ENCODE measurements at regions not wholly inside any gene's neighbourhood (a gene's known extent, or its start where the extent isn't known, plus 50 kb on each side); places are given as distances from the start of the nearest gene placed in this dataset.

DNA sequence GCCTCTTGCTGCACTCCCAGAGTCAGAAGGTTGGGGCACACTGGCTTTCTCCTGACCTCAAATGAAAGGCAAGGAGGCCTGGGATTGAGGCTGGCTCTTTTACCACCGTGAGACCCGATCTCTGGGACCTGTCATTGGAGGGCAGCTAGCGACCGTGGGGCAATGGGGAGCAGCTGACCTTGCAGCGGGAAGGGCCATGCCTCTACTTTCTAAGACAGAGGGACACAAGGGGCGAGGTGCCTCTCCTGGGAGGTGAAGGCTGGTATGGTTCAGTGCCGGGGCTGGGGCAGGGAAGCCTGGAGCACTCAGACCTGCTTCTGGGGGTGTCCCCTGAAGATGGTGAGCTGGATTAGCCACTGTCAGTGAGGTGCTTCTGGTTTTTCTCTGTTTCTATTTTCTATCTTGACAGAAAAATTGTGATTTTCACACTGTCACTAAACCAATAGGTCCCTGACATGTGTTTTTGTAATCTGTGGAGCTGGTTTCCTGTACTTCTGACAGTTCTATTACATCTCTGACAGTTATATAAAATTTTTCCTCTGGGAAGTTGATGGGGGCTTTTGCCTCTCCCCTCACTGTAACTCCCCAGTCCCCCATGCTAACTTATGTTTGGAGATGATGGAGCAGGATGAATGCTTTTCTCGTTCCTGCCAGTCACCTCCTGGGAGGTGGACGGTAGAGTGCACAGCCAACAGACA is 340.8 kb downstream of the RPS24 start:
- DNase-seq = no peak

GRCh38 chr10:78375854-78376785 is 342.5 kb downstream of the RPS24 start:
- DNase-seq = no peak

- DNase-seq = no peak
These were observed 343.7 kb downstream of the RPS24 start for GRCh38 chr10:78377356-78377755.

DNA sequence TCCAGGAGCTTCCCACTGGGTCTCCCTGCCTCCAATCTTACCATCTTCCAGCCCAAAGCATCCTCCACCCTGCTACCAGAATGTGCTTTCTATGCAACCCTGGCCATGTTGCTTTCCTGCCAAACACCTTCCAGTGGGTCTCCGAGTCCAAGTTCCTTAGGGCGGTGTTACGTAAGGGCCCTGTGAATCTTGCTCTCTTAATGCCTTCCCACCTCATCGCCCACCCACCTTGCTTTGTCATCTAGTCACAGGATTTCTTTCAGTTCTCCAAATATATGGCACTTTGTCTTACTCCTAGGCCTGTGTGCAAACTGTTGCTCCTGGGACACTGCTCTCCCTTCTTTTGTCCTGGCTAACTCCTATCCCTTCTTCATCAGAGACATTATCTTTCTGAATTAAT is 344.5 kb downstream of the RPS24 start:
- DNase-seq = no peak

DNA sequence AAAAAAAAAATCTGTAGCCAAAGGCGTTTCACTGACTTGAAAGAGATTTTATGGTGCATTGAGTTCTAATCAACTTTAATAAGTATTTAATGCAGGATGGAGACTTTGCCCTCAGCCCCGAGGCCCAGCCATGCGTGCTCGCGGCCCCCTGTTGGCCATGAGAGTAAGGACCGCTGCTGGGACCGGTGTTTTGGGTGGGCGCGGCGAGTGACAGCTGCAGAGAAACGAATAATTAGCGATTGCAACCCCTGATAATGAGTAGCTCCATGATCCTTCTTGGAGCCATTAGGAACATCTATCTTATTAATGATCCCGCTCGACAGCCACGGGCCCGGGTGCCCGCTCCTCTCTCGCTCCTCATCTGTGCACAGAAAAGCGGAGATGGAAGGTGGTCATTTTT is 347.4 kb downstream of the RPS24 start:
- no peak for DNase-seq

DNA sequence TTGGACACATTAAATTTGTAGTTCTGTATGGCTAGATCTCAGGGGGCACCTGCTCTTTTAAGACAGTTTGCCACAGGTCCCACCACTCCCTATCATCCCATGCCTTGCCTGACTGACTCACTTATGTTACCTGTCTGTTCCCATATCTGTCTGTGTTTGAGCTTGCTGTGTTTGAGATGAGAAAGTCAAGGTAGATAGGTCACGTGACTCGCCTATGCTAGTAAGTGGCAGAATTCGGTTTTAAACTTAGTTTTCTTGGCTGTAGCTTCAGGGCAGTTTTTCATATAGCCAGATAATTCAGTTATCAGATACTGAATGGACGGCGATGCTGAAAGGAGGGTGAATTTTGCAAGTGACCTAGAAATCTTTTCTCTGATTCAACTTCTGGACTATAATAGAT is 348.4 kb downstream of the RPS24 start:
- no peak for DNase-seq

- no peak for DNase-seq
These were observed 349.1 kb downstream of the RPS24 start for GRCh38 chr10:78382772-78383171.

GRCh38 chr10:78383378-78384048 is 349.9 kb downstream of the RPS24 start:
- DNase-seq = no peak

- DNase-seq = no peak
These were observed 350.4 kb downstream of the RPS24 start for GRCh38 chr10:78384049-78384431.

DNA sequence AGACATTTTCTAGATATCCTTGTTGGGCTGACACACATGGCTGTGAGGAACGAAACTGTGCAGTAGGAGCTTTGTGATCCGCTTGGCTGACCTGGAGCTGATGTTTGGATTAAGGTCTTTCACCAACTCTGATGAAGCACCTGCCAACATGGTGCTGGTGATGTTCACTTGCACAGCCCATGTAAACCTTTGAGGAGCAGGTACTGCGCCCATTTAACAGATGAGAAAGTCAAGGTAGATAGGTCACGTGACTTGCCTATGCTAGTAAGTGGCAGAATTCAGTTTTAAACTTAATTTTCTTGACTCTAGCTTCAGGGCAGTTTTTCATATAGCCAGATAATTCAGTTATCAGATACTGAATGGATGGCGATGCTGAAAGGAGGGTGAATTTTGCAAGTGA is 351.9 kb downstream of the RPS24 start:
- DNase-seq = no peak

DNA sequence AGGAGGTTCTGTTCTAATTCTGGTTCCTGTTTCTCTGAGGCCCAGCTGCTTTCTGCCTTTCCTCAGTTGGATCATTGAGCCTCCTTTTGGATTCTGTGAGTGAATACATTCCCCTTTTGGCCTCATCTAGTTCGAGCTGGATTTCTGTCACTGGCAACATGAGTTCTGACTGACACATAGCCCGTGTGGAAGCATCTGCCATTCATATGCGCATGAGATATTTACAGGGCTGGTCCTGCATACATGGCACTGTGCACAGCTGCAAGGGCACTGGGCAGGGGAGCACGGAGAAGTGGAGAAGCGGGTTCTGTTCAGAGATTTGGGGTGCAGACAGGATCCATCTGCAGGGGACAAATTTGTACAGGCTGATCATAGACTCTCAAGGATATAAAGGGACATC is 352.8 kb downstream of the RPS24 start:
- no peak for DNase-seq

- no peak for DNase-seq
These were observed 354.8 kb downstream of the RPS24 start for GRCh38 chr10:78388331-78389050.

GRCh38 chr10:78389419-78389818 is 355.8 kb downstream of the RPS24 start:
- DNase-seq = no peak

- no peak for DNase-seq
These were observed 356.4 kb downstream of the RPS24 start for GRCh38 chr10:78390051-78390450.

GRCh38 chr10:78390817-78391216 is 357.2 kb downstream of the RPS24 start:
- no peak for DNase-seq

DNA sequence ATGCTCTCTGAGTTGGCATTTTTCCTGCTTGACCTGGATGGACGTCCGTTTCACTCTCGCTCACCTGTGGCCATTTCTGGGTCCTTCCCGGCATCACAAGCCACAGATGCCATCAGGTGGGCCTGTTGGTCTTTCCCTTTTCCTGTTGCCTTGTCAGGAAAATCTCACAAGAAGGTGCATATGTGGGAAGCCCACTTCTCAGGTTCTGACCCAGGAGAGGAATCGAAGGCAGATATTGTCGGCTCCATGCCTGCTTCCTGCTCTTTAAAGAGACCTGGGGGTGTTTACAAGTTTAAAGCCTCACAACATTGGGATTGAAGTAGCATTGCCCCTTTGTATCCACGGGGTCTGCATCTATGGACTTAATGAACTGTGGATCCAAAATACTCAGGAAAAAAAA is 357.9 kb downstream of the RPS24 start:
- DNase-seq = no peak

DNA sequence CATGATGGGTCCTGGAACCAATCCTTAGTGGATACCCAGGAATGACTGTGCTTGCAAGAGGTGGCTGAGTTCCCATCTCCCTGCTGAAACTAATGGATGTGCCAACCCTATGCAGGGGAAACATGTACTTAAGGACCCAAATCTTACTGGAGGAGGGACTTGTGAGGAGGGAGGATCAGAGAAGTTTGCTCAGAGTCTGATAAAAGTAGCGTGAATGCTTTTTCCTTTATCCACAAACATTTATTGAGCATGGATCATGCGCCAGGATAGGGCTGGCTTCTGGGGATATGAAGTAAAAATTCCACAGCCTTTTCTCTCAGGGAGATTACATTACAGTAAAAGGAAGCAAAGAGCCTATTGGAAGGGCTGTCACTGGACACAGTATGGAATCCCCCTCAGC is 358.5 kb downstream of the RPS24 start:
- no peak for DNase-seq

- no peak for DNase-seq
These were observed 359.4 kb downstream of the RPS24 start for GRCh38 chr10:78393094-78393493.

DNA sequence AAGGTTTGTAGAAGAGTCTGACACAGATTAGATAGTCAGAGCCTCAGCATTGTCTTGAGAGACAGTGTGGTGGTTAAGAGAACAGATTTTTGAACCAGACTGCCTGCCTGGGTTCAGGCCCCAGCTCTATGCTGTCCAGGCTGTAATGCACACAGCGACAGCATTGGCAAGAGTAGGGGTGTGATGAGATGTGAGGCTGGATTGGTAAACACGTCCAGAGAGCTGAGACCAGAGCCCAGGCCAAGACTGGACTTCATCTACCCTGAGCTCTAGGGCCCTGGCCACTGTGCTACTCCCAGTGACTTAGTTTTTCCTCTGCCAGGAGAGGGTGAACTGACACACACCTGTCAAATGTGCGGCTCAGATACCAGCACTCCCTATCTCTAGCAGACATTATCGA is 360.4 kb downstream of the RPS24 start:
- no peak for DNase-seq

DNA sequence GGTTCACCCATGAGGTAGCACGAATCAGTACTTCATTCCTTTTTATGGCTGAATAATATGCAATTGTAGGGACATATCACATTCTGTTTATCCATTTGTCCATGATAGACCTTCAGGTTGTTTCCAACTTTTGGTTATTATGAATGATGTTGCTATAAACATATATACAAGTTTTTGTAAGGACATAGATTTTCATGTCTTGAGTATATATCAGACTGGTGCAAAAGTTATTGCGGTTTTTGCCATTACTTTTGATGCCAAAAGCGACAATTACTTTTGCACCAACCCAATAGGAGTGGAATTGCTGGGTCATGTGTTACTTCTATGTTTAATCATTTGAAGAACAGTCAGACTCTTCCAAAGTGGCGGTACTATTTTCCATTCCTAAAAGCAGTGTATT is 361.5 kb downstream of the RPS24 start:
- no peak for DNase-seq

- DNase-seq = no peak
These were observed 363.1 kb downstream of the RPS24 start for GRCh38 chr10:78396754-78397153.

DNA sequence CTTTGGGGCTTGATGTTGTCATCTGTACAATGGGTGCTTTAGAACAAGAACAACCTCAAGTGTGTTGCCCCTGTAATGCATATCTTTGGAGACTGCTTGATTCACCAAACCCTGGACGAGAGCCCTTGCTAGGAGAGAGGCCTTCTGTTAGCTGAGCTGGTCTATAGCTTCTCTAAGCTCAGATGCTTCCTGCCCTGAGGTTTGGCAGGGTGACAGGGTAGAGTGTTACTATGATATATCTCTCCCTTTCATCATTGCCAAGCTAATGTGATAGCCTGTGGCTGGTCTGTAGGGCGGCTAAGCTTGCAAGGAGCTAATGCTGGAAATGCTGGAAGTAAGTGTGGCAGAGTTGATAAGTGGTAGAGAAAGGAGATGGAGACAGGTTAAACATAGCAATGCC is 364.1 kb downstream of the RPS24 start:
- DNase-seq = no peak

DNA sequence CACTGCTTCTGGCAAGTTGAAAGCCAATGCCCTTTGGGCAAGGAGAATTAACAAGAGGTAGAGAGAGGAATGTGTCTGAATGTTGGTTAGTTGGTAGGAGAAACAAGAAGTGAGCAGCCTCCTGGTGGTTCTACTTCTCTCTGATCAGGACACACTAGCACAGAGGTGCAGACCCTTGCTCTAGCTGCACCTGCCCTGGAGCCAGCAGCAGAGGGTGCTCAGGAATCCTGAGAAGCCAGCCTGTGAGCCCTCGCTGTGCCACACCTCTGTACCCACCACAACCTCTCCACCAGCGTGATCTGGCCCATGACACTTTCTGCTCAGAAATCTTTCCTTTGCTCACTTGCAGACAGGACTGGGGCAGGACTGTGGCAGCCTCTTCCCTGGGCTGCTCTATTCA is 364.7 kb downstream of the RPS24 start:
- no peak for DNase-seq

Data from AML-193 (cell line).